Colonic mucosa (tissue), 4 donors: ENCODE measurements at regions not wholly inside any gene's neighbourhood (a gene's known extent, or its start where the extent isn't known, plus 50 kb on each side); places are given as distances from the start of the nearest gene placed in this dataset.

Source experiments
- DNase-seq: peaks from one replicate; pipeline ENCODE4 v3.0.0-alpha.2; 2020
- H3K27ac ChIP-seq: fragments of 200-600 bp; one replicate; pipeline ENCODE4 v1.8.0; 2021
- H3K27me3 ChIP-seq: fragments of 200-600 bp; one replicate; pipeline ENCODE4 v1.8.0; 2021
- H3K36me3 ChIP-seq: fragments of 200-600 bp; one replicate; pipeline ENCODE4 v1.8.0; 2021
- H3K4me1 ChIP-seq: fragments of 200-600 bp; one replicate; pipeline ENCODE4 v1.8.0; 2021; ENCODE audit warnings: mild to moderate bottlenecking
- H3K4me3 ChIP-seq: fragments of 200-600 bp; one replicate; pipeline ENCODE4 v1.8.0; 2021
- H3K9ac ChIP-seq, 2 donors: one replicate each; pipeline ENCODE4 v1.7.0; 2013; ENCODE audit warnings: control low read depth in 2 of 2, low read depth in 2 of 2, low read length in 2 of 2
- H3K9me3 ChIP-seq: fragments of 200-600 bp; one replicate; pipeline ENCODE4 v1.8.0; 2021
- intact Hi-C: fragments of 100-400 bp; cut with DNase I; formaldehyde crosslinking; loops from one replicate; pipeline ENCODE4 v1.14.1; 2022
- TF ChIP-seq, protein P1 (sequence below): fragments of 200-600 bp; IDR thresholded peaks from one replicate; pipeline ENCODE4 v1.8.0; 2022; ENCODE audit warnings: antibody characterized with exemption, mild to moderate bottlenecking
- donor health status: healthy.
- donor health status: DM: no; HTN: no; CAD: no.
- donor health status: DM: no; HTN: no; CAD: no.

DNA sequence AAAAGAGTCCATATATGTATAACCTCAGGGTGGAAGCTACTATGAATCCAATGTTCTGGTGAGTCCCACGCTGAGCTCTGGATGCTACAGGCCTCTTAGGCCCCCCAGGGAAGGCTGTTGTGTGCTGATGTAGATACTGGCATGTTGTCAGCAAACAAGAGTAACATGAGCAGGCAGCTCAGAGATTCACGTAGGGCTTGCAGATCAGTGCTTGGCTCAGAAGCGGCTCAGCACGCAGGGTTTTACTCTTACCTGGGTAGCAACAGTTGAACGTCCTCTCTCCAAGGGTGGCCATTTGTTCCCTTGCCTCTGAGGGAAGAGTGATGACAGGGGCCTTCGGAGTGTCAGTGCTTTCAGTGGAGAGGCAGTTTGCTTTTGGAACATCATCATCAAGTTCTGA is 93.4 kb downstream of the ZFP64 start:
- Histone ChIP-seq H3K27me3 (no peaks in the 10 kb centered on the region), H3K9me3 (no peaks in the 10 kb centered on the region), H3K36me3 (no peaks in the 10 kb centered on the region), H3K4me1 (no peaks in the 10 kb centered on the region), H3K9ac (no peak overlapping the region), H3K4me3 (no peak overlapping the region), H3K27ac (no peak overlapping the region)
- TF ChIP-seq, protein P1, sequence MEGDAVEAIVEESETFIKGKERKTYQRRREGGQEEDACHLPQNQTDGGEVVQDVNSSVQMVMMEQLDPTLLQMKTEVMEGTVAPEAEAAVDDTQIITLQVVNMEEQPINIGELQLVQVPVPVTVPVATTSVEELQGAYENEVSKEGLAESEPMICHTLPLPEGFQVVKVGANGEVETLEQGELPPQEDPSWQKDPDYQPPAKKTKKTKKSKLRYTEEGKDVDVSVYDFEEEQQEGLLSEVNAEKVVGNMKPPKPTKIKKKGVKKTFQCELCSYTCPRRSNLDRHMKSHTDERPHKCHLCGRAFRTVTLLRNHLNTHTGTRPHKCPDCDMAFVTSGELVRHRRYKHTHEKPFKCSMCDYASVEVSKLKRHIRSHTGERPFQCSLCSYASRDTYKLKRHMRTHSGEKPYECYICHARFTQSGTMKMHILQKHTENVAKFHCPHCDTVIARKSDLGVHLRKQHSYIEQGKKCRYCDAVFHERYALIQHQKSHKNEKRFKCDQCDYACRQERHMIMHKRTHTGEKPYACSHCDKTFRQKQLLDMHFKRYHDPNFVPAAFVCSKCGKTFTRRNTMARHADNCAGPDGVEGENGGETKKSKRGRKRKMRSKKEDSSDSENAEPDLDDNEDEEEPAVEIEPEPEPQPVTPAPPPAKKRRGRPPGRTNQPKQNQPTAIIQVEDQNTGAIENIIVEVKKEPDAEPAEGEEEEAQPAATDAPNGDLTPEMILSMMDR: no peak
- DNase-seq: no peak
- intact Hi-C loops: no loop called here

DNA sequence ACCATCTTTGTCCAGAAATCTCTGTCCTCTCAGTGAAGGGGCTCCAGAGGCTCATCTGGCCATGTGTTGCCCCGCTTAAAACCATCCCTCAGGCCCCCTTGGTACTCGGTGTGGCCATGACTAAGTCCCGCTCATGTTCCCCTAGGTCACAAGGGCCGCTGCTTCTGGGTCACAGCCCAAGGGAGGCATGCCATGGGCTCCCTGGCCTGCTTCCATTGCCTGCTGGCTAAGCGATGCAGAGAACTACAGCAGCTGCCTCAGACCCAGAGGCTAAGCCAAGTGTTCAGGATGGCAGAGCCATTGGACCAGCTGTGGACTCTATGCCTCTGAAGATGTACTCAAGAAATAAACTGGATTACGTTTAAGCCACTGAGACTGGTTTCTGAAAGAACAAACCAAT is 95.5 kb downstream of the ZFP64 start:
- H3K27ac ChIP-seq: no peak overlapping the region
- no peak for DNase-seq
- intact Hi-C loops: no loop called here

DNA sequence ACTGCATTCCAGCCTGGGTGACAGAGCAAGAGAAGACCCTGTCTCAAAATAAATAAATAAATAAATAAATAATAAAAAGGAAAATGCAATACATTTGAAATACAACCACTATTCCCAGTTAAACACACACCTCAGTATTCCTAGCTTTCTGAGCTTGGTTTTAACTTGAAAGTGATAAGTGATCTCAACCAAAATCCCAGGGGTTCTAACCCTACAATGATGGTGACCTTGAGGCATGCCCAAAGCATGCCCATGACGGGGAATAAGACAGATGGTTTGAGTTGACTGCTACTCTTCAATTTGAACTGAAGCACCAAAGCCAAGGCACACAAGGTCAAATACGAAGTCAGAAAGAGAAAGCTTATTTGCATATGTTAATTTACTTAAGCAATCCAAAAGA is 96.9 kb downstream of the ZFP64 start:
- no peak overlapping the region for H3K27ac ChIP-seq
- no peaks in the 10 kb centered on the region for H3K9me3 ChIP-seq
- H3K9ac ChIP-seq: no peak overlapping the region
- no peaks in the 10 kb centered on the region for H3K27me3 ChIP-seq
- no peak for DNase-seq
- TF ChIP-seq, protein P1: no peak
- no peaks in the 10 kb centered on the region for H3K4me1 ChIP-seq
- H3K4me3 ChIP-seq: no peak overlapping the region
- no peaks in the 10 kb centered on the region for H3K36me3 ChIP-seq
- intact Hi-C loops: no loop called here

More for the DNA sequence above, 95.5 kb downstream of the ZFP64 start:
- Histone ChIP-seq H3K9ac (no peak overlapping the region), H3K4me3 (no peak overlapping the region), H3K9me3 (no peaks in the 10 kb centered on the region), H3K4me1 (no peaks in the 10 kb centered on the region), H3K27me3 (no peaks in the 10 kb centered on the region), H3K36me3 (no peaks in the 10 kb centered on the region)
- TF ChIP-seq, protein P1: no peak

DNA sequence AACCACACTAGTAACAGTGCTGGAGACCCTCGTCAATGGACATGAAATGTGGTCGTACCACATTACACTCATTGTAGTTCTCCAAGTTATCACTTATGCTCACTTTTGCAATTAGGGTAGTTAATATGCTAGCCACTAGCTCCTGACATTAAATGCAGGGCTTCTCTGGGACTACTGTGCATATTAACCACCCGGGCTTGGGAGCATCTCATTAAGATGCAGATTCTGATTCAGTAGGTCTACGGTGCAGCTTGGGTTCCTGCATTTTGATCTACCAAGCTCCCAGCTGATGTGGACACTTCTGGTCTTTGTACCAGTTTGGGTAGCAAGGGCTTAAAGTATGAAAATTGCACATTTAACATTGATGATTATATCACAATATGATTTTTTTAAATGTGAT is 98.0 kb downstream of the ZFP64 start:
- no peak overlapping the region for H3K9ac ChIP-seq
- H3K4me1 ChIP-seq: no peaks in the 10 kb centered on the region
- TF ChIP-seq, protein P1: no peak
- DNase-seq: no peak
- H3K9me3 ChIP-seq: no peaks in the 10 kb centered on the region
- no peaks in the 10 kb centered on the region for H3K27me3 ChIP-seq
- no peaks in the 10 kb centered on the region for H3K36me3 ChIP-seq
- H3K27ac ChIP-seq: no peak overlapping the region
- H3K4me3 ChIP-seq: no peak overlapping the region
- intact Hi-C loops: no loop called here

DNA sequence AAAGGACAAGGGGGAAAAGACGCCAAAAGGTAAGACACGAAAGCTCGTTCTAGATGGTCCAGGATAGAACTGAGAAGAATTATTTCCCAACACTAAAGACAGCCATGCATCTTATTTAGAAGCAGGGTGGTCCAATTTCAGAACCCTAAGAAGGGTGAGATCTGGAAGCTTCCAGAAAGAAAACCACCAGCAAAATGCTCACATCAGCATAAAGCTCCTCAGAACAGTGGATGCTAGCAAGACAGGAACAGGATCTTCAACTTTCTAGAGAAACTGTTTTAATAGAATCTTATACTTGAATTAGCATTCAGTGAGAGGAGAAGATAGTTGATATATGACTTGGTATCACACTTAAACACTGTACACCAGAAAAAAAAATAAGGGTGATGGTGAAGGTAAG is 101.5 kb downstream of the ZFP64 start:
- no peak for DNase-seq
- Histone ChIP-seq H3K4me3 (no peak overlapping the region), H3K4me1 (no peaks in the 10 kb centered on the region), H3K9ac (no peak overlapping the region), H3K27me3 (no peaks in the 10 kb centered on the region), H3K36me3 (no peaks in the 10 kb centered on the region), H3K27ac (no peak overlapping the region), H3K9me3 (no peaks in the 10 kb centered on the region)
- intact Hi-C loops: no loop called here
- TF ChIP-seq, protein P1: no peak

DNA sequence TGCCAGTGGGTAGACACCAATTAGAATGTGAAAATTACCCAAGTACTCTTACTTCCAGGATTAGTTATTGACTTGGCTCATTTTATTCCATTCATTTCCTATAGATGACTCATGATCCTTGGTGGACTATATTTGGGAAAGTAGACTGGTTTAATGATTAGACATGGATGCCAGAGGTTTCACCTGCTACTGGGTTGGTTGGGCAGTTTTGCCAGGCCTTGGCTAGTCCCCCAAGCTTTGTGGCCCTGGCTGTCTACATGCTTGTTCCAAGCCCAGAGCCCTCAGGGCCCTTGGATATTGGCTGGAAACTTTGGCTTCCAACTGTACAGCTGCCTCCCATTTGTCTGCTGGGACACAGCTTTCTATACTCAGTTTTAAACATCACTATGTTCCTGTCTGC is 104.1 kb downstream of the ZFP64 start:
- Histone ChIP-seq H3K4me3 (no peak overlapping the region), H3K9me3 (no peaks in the 10 kb centered on the region), H3K27ac (no peak overlapping the region), H3K36me3 (no peaks in the 10 kb centered on the region), H3K27me3 (no peaks in the 10 kb centered on the region), H3K4me1 (no peaks in the 10 kb centered on the region), H3K9ac (no peak overlapping the region)
- TF ChIP-seq, protein P1: no peak
- no peak for DNase-seq
- intact Hi-C loops: loop anchor here (10.0 kb wide), 1 partner anchor 713 kb away; no protein-coding TSS in a partner anchor
